ENCODE measurements at regions not wholly inside any gene's neighbourhood (a gene's known extent, or its start where the extent isn't known, plus 50 kb on each side); places are given as distances from the start of the nearest gene placed in this dataset.

DNA sequence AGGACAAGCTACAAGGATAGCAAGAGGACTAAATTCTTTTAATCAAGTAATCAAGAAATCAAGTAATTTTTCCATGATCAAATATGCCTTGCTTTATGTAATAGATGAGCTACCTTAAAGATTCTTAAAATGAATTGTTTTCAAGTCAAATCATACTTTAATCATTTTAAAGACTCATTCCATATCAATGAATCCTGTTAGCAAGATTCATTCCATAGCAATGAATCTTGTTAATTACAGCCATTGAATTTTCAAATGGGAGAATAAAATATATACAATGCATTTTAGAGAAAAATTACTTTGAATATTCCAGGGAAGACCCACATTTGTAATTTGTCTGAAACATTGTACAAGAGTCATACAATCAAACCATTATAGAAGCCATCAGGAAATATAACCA, 145.7 kb downstream of the RFX6 start:
- no peak for DNase-seq
- Histone ChIP-seq H3K27ac (no peak overlapping the region), H3K4me3 (no peak overlapping the region), H3K27me3 (replicated peaks in 1 of 7) (no peaks in the 10 kb centered on the region), H3K36me3 (no peaks in the 10 kb centered on the region), H3K9me3 (peaks cover 0 to 8% (median 2%) of the 10 kb centered on the region in 8 donors), H3K4me1 (no peaks in the 10 kb centered on the region)
- TF ChIP-seq POLR2AphosphoS5 (IDR thresholded peaks at IDR 0.05): no peak
- no peak for TF ChIP-seq POLR2A (IDR thresholded peaks at IDR 0.05)
- TF ChIP-seq, protein P1, sequence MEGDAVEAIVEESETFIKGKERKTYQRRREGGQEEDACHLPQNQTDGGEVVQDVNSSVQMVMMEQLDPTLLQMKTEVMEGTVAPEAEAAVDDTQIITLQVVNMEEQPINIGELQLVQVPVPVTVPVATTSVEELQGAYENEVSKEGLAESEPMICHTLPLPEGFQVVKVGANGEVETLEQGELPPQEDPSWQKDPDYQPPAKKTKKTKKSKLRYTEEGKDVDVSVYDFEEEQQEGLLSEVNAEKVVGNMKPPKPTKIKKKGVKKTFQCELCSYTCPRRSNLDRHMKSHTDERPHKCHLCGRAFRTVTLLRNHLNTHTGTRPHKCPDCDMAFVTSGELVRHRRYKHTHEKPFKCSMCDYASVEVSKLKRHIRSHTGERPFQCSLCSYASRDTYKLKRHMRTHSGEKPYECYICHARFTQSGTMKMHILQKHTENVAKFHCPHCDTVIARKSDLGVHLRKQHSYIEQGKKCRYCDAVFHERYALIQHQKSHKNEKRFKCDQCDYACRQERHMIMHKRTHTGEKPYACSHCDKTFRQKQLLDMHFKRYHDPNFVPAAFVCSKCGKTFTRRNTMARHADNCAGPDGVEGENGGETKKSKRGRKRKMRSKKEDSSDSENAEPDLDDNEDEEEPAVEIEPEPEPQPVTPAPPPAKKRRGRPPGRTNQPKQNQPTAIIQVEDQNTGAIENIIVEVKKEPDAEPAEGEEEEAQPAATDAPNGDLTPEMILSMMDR (IDR thresholded peaks at IDR 0.05 in 8 of 11, conservative IDR thresholded peaks at IDR 0.05 in 3 of 11): no peak
- intact Hi-C loops (cut with DNase I; ENCODE audit: low total_unique reads): no loop called here

- Histone ChIP-seq H3K4me3 (no peak overlapping the region), H3K36me3 (no peaks in the 10 kb centered on the region), H3K27me3 (replicated peaks in 1 of 7) (no peaks in the 10 kb centered on the region), H3K27ac (no peak overlapping the region), H3K4me1 (no peaks in the 10 kb centered on the region), H3K9me3 (no peaks in the 10 kb centered on the region)
- intact Hi-C loops (cut with DNase I; ENCODE audit: low total_unique reads): no loop called here
- TF ChIP-seq, protein P1 (IDR thresholded peaks at IDR 0.05 in 8 of 11, conservative IDR thresholded peaks at IDR 0.05 in 3 of 11): no peak
- no peak for TF ChIP-seq POLR2AphosphoS5 (IDR thresholded peaks at IDR 0.05)
- no peak for TF ChIP-seq POLR2A (IDR thresholded peaks at IDR 0.05)
- 58 to 69% (median 68%) methylated on average over 5 of the region's 5 CpGs for WGBS, 5 donors
- no peak for DNase-seq
Observed at GRCh38 chr6:117025310-117025709, 148.3 kb downstream of the RFX6 start.

DNA sequence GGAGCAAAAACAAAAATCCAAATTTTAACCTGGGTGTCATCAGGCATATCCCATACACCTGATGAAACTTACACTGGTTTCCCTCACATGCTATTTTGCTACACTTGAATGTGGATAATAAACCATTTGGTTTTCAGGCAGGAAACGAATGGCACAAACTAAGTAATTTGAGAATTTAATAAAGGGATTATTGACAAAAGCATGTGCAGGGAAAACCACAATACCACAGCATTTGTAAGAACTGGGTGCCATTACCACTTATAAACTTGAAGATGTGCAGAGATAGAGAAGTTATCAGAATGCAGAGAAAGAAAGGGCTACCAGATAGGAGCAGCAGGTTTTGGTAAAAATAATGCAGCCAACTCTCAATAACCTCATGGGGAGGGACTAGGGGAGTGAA, 151.2 kb downstream of the RFX6 start:
- no peaks in the 10 kb centered on the region for H3K36me3 ChIP-seq
- WGBS, 5 donors: 47 to 65% (median 56%) methylated on average over 1 of the region's 1 CpG
- H3K4me3 ChIP-seq: no peak overlapping the region
- TF ChIP-seq POLR2AphosphoS5 (IDR thresholded peaks at IDR 0.05): no peak
- TF ChIP-seq, protein P1 (IDR thresholded peaks at IDR 0.05 in 8 of 11, conservative IDR thresholded peaks at IDR 0.05 in 3 of 11): no peak
- no peak for TF ChIP-seq POLR2A (IDR thresholded peaks at IDR 0.05)
- intact Hi-C loops (cut with DNase I; ENCODE audit: low total_unique reads): no loop called here
- no peaks in the 10 kb centered on the region for H3K9me3 ChIP-seq
- no peaks in the 10 kb centered on the region for H3K4me1 ChIP-seq
- H3K27ac ChIP-seq: no peak overlapping the region
- no peaks in the 10 kb centered on the region for H3K27me3 ChIP-seq (replicated peaks in 1 of 7)
- no peak for DNase-seq

DNA sequence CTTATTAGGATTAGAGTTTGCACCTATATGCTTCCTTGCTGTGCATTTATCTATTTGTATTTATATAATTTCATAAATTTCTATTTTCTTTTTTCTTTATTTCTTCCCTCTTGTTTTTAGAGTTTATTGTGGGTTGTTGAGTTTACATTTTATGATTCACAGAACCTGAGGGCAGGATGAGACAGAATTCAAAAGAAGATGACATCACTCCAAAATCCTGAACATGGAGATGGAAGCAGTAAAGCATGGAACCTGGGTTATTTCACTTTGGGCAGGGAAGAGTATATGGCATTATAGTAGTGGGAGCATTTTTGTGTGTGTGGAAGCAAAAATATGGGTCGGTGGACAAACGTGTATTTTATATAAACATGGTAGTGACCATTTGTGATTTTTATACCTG, 157.5 kb downstream of the RFX6 start:
- H3K4me1 ChIP-seq: no peaks in the 10 kb centered on the region
- DNase-seq: no peak
- intact Hi-C loops (cut with DNase I; ENCODE audit: low total_unique reads): no loop called here
- TF ChIP-seq POLR2A (IDR thresholded peaks at IDR 0.05) (no peak), POLR2AphosphoS5 (IDR thresholded peaks at IDR 0.05) (no peak)
- TF ChIP-seq, protein P1 (IDR thresholded peaks at IDR 0.05 in 8 of 11, conservative IDR thresholded peaks at IDR 0.05 in 3 of 11): no peak
- 71 to 87% (median 79%) methylated on average over 2 of the region's 2 CpGs for WGBS, 5 donors
- H3K36me3 ChIP-seq: no peaks in the 10 kb centered on the region
- H3K27ac ChIP-seq: no peak overlapping the region
- no peak overlapping the region for H3K4me3 ChIP-seq
- no peaks in the 10 kb centered on the region for H3K27me3 ChIP-seq (replicated peaks in 1 of 7)
- peaks cover 0 to 19% (median 3%) of the 10 kb centered on the region in 8 donors for H3K9me3 ChIP-seq
